DMS53 treated with DMSO at 0.1 percent for 48 hours (cell line): ENCODE measurements at regions not wholly inside any gene's neighbourhood (a gene's known extent, or its start where the extent isn't known, plus 50 kb on each side); places are given as distances from the start of the nearest gene placed in this dataset.
"Not testable (repeated sequence)": the region's sequence is repeated elsewhere in the genome, so short reads cannot be mapped to it uniquely, and the experiment has no call there.

Source experiments
- DNase-seq: peaks from one replicate; lab custom pipeline; 2025; ENCODE audit not compliant: unreplicated experiment; lab: John Stamatoyannopoulos, UW

- DNase-seq, result not testable (repeated sequence)
Observed at GRCh38 chrX:19229896-19230295, 107.6 kb upstream of the ADGRG2 start.

DNA sequence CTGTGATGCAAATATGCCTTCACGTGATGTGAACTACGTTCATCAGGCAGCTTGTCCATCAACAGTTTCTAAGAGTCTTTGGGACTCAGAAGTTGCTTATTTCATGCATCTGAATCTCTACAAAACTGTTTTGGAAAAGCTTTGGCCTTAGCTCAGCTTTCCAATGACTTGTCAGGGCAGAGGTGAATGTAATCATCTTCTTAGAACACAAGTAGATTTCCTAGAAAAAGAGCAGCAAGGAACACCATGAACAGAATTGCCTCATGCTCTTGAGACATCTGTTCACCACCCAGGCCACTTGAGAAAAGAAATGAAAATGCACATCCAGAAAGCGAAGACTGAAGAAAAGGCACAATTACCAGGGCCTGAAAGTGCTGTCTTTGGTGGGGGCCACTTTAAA lies 105.8 kb upstream of the PDHA1 start:
- no peak for DNase-seq

DNA sequence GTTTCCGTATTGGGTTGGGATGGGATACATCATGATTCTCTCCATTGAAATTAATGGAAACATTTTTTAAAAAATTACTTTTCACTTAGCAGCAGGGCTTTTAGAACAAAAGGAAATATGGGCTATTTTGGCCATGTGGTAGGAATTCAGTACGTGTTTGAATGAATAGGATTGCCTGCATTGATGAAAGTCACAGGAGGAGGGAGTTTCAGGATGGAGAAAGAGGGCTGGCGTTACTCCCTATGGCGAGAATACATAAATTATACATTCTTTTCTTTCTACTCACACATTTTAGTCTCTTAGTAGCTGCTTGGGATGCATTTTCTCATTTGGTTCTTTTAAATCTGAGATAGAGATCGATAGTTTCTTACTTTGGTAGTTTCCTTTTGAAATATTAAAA lies 100.3 kb upstream of the PDHA1 start:
- DNase-seq, result no peak

DNA sequence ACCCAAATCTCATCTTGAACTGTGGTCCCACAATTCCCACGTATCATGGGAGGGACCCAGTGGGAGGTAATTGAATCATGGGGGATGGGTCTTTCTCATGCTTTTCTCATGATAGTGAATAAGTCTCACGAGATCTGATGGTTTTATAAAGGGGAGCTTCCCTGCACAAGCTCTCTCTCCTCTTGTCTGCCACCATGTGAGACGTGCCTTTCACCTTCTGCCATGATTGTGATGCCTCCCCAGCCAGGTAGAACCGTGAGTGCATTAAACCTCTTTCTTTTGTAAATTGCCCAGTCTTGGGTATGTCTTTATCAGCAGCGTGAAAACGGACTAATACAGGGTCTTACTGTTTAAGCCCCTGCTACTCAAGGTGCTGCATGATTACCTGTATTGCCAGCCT lies 98.8 kb upstream of the PDHA1 start:
- DNase-seq, result not testable (repeated sequence)

- DNase-seq, result no peak
Observed at GRCh38 chrX:19245711-19246269, 97.9 kb upstream of the PDHA1 start.

DNA sequence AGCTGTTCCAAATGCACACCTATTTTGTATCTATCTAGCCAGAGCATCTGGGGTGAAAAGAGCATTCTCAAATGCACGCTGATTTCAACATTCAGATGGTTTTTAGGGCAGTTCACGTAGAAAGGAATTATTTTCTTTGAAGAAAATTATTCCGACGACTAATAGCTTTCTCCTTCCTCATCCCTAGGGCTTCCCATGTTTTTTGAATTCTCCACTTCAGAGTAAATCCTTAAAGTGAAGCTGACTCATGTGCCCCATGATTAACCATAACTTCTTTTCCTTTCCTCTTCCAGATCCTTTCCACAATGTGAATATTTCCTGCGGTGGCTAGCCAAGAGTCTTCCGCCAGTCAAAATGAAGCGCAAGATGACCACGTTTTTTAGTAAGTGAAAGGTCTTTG lies 86.7 kb upstream of the PDHA1 start:
- DNase-seq, result no peak

DNA sequence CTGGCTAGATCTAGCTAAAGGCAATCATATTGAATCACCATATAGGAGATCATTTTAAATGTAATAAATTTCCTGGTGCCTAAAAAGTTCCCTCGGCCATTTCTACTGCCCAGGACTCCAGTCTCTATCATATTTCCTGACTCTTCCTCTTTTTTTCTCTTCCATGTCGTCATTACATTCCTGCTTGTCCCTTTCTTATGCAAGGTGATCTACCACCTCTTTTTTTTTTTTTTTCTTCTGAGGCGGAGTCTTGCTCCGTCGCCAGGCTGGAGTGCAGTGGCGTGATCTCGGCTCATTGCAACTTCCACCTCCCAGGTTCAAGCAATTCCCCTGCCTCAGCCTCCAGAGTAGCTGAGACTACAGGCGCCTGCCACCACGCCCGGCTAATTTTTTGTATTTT lies 82.7 kb upstream of the PDHA1 start:
- DNase-seq, result not testable (repeated sequence)

- no peak for DNase-seq
Observed at GRCh38 chrX:19270727-19271126, 73.0 kb upstream of the PDHA1 start.

DNA sequence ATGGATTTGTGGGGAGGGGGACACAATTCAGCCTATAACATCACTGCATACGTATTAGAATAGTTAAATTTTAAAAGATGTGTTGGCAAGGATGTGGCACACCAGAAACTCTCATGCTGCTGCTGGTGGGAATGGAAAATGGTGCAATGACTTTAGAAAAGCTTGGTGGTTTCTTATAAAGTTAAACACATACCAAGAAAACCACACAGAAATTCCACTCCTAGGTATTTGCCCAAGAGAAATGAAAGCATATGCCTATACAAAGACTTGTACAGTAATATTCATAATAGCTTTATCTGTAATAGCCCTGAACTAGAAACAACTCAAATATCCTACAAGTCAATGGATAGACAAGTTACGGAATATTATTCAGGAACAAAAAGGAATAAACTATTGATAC lies 71.3 kb upstream of the PDHA1 start:
- DNase-seq, result no peak

DNA sequence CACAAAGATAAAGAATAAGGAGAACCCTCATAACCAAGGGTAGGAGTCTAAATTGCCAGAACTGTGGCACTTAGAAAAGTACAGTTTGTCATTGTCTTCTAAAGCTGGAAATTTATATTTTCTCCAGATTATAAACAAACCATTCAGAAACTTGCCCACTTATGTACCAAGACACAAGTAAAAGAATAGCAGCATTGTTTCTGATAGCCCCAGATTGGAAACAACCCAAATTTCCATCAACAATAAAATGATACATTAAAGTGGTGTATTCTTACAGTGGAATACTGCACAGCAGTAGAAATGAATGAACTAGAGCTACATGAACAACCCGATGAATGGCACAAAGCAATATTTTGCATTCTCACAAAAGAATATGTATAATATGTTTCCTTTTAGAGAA lies 63.1 kb upstream of the PDHA1 start:
- no peak for DNase-seq

- no peak for DNase-seq
Observed at GRCh38 chrX:19281256-19281655, 62.5 kb upstream of the PDHA1 start.

DNA sequence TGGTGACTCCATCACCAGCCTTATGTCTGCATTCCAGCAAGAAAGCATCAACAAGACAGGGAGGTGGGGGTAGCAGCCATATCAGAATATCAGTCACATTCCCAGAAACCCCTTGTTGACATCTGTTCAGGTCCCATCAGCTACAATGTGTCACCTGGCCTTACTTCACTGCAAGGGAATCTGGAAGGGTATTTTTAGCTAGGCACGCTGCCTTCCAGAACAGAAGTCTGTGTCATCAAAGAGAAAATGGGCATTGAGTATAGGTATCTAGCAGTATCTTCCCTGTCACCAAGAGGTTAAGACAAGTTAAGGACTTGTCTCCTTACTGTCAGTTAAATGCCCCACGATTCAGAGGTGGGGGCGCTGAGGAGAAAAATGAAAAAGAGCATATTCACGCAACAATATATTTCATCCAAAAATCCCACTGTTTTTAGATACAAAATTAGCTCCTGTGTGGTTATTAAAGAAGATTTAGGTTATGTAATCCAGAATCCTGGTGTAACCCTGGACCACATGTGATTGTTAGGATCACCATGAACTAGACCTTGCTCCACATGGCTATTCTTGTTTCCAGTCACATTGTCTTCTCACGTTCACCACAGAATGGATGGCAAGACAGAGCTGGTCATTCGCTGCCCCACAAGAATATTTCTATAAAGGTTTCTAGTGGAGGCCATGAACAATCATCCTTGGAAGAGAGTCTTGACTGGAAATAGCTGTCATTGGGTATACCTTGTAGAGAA lies 60.0 kb upstream of the PDHA1 start:
- DNase-seq, result no peak

DNA sequence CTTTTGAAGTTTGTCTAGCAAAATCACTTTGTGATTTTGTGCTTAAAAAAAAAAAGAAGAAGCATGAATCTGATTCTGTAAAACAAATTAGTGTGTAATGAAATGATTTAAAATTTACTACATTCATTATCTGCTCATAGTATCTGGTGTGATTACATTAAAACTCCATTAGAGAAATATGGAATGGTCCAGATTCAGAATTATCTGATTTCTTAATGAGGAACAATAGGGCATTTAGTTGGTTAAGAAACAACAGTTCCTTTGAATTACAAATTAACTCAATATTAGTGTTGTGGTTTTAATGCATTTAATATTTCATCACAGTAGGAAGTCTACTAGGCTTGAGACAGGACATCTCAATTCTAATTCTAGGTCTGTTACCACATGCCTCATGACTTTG lies 57.9 kb upstream of the PDHA1 start:
- DNase-seq, result no peak

DNA sequence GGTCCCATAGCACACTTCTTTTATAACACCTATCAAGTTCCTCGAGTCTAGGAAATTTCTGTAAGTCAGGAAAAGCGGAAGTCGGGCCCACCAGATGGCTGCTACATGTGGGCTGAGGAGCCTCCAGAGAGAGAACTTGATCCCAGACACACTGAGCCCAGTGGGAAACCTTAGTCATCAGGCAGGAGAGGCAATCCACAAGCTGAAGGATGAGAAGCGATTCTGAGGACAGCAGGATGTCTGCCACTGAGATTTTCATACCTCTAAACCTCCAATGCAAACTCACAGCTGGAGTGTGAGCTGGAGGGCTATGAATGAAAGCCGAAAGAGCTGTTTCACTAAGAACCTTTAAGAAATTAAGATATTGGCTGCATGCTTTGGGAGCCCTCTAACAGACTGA lies 52.6 kb upstream of the PDHA1 start:
- no peak for DNase-seq

GRCh38 chrX:19293606-19294325 lies 50.0 kb upstream of the PDHA1 start:
- DNase-seq, result no peak
